HG02571 (cell line): ENCODE measurements at regions not wholly inside any gene's neighbourhood (a gene's known extent, or its start where the extent isn't known, plus 50 kb on each side); places are given as distances from the start of the nearest gene placed in this dataset.
A peak's percentile ranks its signal among the peaks of the same experiment; 100 is the strongest.

Experiments used
- ATAC-seq: cut with Tn5 transposase; IDR thresholded peaks from one replicate; pipeline ENCODE4 v1.9.1; 2021; ENCODE audit warnings: mild to moderate bottlenecking, moderate library complexity; ENCODE audit not compliant: unreplicated experiment

DNA sequence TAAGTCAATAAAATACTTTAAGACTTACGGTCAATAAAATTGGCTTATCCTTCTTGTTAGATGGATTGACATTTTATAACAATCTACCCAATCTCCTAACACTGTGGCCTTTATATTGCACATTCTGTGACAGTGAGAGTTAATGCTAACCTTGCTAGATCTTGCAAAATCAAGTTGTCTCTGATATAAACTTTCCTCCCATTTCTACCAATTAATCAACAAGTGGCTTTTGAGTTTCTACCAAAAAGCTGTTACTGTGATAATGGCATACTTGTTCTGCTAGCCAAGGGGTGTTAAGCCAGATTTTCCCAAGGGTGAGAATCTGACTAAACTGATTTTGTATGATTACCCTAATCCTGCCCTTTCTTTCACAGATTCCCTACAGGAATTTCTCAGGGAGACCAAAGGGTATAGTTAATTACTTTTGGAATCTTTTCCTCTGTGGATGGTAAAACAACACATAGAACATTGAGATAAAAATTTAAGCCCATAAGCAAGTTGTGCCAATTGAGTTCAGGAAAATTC lies 174.1 kb upstream of the SUCLG2 start:
- no peak for ATAC-seq

DNA sequence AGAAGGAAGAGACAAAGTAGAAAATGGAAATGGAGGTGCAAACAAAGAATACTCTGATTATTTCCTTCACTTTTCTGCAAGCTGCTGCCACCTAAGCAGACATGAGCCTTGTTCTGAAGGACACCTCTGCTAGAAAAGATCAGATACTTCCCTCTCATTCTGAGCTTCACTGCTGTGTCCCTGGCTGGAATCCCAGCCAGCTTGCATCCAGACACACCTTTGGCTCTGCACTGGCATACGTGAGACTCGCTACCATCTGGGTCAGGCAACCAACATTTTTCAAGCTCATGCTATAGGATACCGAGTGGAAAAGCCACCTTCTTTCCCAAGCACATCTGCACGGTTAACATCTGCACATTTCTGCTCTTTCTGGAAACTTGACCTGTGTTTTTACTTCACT lies 166.7 kb upstream of the SUCLG2 start:
- no peak for ATAC-seq

DNA sequence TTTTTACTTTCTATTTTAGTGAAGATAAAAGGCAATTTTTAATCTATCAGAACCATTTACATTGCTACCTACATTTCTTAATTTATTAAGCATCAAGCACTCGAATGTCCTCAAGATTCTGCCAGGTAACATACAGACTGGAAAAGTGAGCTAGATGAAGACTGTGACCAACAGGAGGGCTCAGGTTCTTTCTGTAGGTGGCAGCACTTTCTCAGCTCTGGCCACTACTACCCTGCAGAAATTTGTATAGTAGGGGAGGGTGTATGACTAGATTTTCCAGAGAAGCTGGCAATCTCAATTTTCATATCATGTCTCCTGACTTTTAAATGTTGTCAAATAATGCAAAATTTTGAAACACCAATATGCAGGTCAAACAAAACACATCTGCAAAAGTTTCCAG lies 165.0 kb upstream of the SUCLG2 start:
- no peak for ATAC-seq

- ATAC-seq = no peak
Observed at GRCh38 chr3:67809370-67809935, 155.0 kb upstream of the SUCLG2 start.

DNA sequence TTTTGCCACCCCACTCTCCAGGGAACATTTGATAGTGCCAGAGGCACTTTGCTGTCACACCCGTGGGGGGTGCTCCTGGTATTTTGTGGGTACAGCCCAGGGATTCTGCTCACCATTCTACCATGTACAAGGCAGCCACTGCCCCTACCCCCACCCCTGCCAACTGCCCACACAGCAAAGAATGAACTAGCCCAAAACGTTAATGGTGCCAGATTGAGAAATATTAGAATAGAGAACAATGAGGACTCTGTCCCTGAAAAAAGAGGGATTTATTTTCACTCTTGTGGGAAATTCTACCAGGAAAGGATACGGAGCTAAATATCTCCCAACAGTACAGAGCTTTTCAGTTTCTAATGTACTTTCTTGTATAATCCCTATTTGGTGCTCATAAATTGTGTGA lies 154.5 kb upstream of the SUCLG2 start:
- ATAC-seq = no peak

DNA sequence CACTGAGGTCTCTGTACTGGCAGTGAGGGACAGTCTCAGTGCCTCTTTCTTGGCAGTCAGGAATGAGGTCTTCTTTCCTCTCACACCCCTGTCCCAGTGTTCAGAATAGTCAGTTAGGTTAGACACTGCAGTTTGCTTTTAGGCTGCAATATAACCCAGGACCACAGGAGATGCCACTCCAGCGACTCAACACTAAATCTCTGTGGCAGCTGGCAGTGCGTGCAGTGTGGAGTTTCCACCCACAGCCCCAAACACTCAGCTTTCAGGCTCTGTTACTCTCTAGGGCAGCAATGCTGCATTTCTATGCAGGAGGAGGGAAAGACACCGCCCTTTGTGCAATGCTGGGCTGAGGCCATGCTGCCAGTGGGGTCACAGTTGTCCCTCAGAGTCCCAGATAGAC lies 150.2 kb upstream of the SUCLG2 start:
- no peak for ATAC-seq

GRCh38 chr3:67804089-67804488 lies 149.7 kb upstream of the SUCLG2 start:
- no peak for ATAC-seq

GRCh38 chr3:67798412-67798811 lies 144.0 kb upstream of the SUCLG2 start:
- no peak for ATAC-seq

DNA sequence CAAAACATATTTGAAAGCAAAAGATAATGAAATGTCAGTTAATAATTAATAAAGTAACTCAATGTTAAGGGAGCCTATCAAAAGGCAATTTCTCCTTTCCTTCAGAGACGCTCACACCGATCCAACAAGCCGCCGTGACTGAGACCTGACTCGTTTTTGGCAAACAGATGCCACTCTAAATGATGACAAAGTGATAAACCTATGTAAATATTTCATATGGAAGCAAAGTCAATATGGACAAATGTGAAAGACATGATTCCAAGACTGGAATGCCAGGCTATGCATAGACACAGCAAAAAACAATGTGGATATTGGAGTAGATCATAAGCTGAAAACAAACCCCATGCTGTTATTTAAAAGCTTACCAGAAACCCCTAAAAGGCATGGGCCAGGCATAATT lies 137.2 kb upstream of the SUCLG2 start:
- ATAC-seq = no peak

GRCh38 chr3:67790043-67790442 lies 135.6 kb upstream of the SUCLG2 start:
- ATAC-seq = peak; percentile 74

DNA sequence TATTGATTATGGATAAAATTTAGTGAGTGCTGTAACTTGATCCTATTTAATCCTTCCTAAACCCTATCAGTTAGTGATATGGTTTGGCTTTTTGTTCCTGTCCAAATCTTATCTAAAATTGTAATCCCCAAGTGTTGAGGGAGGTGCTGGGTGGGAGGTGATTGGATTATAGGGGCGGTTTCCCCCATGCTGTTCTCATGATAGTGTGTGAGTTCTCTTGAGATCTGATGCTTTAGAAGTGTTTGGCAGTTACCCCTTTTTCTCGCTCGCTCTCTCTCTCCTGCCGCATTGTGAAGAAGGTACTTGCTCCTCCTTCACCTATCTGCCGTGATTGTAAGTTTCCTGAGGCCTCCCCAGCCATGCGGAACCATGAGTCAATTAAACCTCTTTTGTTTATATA lies 134.0 kb upstream of the SUCLG2 start:
- ATAC-seq = no peak

DNA sequence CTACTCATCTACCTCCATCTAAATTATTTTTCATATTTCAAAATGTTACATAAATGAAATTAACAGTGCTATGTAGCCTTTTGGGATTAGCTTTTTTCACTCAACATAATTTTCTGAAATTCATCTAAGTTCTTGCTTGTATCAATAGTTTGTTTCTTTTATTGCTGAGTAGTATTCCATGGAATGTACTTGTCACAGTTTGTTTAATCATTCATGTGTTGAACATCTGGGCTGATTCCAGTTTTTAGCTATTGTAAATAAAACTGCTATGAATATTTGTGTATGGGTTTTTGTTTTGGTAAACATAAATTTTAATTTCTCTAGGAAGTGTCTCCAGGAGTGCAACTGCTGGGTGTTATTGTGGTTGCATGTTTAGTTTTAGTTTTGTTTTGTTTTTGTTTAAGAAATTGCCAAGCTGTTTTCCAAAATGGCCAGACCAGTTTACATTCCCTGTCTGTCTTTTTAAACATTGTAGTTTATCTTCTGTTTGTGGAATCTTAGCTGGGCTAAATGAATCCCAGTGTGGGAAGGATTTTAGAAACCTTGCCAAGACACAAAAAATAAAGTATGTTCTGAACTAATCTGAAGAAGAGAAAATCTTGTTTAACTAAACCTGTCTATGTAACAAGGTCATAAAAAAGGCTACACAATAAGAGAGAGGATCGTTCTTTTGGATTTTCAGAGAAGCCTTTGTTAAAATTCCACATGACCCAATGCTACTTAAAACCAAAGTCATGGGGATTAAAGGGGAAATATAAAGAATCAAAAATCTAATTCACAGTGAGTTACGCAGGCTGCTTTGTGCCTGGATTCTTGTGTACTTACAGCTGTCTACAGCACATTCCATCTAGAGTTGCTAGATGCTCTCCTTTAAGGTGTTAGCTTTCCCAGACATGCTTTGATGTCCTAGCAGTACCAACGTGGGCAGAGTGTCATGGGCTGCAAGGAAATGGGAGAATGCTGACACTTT lies 129.2 kb upstream of the SUCLG2 start:
- no peak for ATAC-seq

GRCh38 chr3:67781871-67782270 lies 127.5 kb upstream of the SUCLG2 start:
- no peak for ATAC-seq

DNA sequence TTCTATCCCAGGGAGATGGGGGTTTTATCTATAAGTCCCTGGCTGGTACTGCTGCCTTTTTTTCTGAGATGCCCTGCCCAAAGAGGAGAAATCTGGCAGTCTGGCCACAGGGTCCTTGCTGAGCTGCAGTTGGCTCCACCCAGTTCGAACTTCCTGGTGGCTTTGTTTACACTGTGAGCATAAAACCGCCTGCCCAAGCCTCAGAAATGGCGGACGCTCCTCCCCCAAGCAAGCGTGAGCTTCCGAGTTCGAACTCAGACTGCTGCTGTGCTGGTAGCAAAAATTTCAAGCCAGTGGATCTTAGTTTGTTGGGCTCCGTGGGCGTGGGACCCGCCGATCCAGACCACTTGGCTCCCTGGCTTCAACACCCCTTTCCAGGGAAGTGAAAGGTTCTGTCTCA lies 126.8 kb upstream of the SUCLG2 start:
- ATAC-seq = no peak

GRCh38 chr3:67774676-67775075 lies 120.3 kb upstream of the SUCLG2 start:
- ATAC-seq = no peak

GRCh38 chr3:67765575-67765974 lies 111.2 kb upstream of the SUCLG2 start:
- ATAC-seq = no peak

GRCh38 chr3:67745296-67745695 lies 90.9 kb upstream of the SUCLG2 start:
- ATAC-seq = no peak

- no peak for ATAC-seq
Observed at GRCh38 chr3:67744699-67745098, 90.3 kb upstream of the SUCLG2 start.

- no peak for ATAC-seq
Observed at GRCh38 chr3:67739851-67740250, 85.4 kb upstream of the SUCLG2 start.

- ATAC-seq = no peak
Observed at GRCh38 chr3:67737906-67738865, 83.8 kb upstream of the SUCLG2 start.

DNA sequence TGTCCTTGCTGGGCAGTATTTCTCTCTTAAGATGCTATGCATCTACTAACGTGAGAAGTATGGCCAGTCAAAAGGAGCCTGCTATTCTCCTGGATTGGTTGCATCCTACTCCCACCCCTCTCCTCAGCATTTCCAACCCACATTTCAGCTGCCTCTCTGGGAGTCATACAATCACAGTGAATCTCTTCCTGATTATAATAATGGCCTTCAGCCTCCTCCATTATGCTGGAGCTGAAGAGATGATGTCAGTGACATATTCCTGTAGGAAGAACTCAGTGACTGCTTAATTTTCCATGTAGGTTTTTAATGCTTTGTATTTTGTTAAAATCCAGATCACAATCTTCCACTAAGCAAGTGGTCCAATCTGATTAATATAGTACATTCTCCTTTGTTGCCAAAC lies 82.7 kb upstream of the SUCLG2 start:
- no peak for ATAC-seq
